IPS DF 4.7 (cell line): ENCODE measurements at regions not wholly inside any gene's neighbourhood (a gene's known extent, or its start where the extent isn't known, plus 50 kb on each side); places are given as distances from the start of the nearest gene placed in this dataset.

ENCODE experiments used
- DNase-seq: peaks from one replicate; pipeline ENCODE4 v3.0.0-alpha.2; 2013; ENCODE audit warnings: low spot score; ENCODE audit errors: extremely low read depth

DNA sequence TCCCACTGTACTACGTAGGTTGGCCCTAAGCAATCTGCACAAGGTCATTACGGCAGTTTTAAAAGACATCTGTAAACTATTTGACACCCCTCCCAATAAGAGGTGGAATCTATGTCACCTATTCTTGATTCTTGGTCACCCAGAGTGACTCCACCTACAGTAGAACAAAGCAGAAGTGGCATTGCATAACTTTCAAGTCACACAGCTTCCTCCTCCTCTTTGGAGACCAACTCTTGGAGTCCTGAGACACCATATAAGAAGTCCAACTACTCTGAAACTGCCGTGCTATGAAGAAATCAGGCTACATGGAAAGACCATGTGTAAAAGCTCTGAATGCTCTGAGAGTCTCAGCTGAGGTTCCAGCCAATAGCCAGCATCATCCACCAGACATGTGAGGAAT, 253.5 kb upstream of the CDH20 start:
- DNase-seq: no peak

DNA sequence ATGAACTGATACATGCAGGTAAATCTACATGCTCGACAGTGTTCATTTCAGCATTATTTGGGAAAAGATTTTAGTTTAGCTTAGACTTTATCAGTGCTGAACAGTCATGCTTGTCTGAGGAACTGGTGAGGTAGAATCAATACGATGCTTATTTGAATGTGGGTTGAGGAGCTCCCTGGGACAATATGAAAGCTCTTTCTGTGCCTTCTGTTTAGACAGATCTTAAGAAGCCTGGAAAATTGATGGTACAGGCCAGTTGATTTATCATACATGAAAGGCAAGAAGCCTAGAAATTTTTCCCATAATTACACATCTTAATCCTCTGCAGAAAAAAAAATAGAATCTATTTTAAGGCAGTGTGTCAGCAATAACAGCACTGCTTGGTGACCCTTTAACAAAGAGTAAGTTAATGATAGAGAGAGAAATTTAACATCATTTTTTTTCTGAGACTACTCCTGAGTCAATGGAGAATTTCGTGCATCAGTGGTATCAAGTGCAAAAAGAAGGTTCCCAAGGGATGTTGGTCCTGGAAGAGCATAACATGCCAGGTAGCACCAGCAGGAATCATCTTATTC, 252.2 kb upstream of the CDH20 start:
- DNase-seq: no peak

DNA sequence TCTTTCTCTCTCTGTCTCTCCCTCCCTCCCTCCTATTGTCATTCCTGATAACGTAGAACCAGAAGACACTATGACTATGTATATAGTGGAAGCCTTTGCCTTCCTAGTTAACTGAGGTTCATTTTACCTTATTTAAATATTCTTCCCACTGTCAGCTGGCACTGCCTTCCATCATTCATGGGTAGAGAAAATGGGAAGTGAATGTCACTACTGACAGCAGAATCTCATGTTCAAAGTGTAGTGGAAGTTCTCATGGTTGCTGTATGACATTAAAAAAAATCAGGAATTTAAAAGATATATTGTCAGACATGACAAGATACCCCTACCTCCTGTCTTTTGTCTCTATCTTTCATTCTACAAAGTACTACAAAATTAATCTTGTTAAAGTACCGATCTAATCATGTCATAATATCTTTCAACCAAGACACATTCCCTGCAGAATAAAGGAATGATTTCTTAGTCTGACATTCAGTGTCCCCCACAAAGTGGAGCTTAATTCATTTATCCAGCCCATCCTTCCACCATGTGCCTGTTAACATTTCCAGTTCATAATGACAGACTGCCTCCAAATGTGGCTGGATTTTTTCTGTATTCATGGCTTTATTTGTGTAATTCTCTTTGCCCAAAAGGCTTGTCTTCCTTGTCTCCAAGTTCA, 250.1 kb upstream of the CDH20 start:
- DNase-seq: no peak

DNA sequence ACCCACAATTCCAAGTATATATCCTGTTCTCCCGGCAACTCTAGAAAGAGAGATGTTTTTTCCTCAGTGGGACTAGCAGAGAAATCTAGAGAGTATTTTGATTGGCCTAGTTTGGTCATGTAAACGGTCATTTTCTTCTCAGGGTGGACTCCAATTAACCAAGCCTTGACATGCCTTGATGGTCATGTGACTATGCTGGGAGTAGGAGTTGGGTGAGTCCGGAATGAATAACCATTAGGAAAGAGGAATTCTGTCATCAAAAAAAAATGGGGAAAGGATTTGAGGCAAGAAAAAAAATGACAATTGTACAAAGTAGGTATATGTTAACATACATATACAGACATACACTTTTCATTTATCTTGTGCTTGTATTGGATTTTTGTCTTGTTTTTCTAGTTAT, 248.2 kb upstream of the CDH20 start:
- no peak for DNase-seq

DNA sequence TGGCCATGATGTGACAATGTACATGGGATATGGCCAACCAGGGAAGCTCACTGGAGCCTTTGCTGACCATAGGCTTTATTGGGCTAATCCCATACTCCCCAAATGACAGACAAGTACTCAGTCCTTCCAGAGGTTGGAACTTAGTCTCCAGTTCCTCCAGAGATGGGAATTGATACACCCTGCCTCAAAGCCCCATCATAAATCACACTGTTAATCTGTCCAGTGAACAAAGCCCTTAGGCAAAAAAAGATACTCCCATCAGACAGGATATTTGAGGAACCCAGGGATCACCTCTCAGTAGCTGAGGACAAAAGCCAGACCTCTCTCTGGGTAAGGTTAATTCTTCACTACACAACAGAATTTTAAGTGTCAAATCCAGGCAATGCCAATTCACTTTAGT, 247.5 kb upstream of the CDH20 start:
- DNase-seq: no peak

DNA sequence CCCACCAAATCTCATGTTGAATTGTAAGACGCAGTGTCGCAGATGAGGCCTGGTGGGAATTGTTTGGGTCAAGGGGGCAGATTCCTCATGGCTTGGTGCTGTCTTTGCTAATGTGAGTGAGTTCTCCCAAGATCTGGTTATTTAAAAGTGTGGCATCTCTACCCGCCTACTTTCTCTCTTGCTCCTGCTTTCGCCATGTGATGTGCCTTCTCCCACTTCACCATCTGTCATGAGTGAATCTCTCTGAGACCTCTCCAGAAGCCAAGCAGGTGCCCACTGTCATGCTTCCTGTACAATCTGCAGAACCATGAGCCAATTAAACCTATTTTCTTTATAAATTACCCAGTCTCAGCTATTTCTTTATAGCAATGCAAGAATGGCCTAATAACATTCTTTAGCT, 246.6 kb upstream of the CDH20 start:
- DNase-seq: no peak

DNA sequence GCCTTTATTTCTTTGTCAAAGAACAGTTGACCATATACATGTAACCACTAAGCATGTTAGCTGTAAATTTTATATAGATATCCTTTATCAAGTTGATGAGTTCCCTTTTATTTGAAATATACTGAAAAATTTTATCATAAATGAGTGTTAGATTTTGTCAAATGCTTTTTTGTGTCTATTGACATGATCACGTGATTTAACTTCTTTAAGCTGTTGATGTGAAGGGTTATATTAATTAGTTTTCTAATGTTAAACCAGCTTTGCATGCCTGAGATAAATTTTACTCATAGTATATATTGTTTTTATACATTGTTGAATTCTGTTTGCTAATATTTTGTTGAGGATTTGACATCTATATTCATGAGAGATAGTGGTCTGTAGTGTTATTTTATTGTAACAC, 241.9 kb upstream of the CDH20 start:
- no peak for DNase-seq

DNA sequence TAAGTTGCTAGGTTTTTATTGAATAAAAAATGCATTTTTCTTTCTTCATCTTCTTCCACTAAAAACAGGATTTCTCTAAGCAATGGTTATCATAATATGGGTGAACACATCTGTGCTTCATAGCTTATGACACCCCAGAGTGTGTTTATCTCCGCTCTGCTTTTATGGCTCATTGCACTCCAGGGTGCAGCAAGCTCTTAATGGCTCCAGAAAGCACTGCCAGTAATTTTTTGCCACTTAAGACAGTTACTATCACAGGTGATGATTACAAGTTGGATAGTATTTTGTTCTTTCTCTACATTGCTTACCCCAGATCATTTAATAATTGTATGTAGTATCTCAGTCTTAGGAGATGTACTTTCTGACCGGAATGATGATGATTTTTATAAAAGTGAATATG, 239.3 kb upstream of the CDH20 start:
- DNase-seq: no peak

DNA sequence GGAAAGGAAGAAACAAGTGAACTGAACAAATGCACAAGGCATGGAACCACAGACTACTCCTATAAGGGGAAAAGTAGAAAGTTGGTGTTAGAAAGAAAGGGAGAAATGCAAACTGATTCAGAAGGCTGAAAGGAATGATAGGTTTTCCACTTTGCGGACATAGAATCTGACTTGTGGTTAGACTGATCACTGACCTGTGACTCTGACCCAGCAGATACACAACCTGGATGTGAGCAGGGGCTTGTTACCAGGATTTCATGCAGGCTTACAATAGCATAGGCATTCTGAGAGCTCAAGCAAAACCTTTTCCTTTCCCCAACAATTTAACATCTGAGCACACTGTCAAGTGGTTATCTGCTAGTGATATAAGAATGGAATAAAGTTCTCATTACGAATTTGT, 237.0 kb upstream of the CDH20 start:
- no peak for DNase-seq

DNA sequence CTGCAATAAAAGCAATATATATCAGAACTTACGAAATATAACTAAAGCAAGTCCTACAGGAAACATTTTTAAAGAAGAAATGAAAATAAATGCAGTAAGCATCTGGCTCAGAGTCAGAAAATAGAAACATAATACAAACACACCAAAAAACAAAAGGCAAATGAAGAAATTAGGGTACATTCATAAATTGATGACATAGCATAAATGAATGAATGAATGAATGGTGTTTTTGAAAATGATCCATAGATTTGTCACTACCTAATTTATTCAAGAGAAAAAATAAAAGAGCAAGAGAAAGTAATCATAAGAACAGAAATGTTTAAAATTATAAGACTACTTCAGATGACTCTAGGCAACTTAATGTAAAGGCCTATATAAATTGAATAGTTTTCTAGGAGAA, 226.1 kb upstream of the CDH20 start:
- no peak for DNase-seq

DNA sequence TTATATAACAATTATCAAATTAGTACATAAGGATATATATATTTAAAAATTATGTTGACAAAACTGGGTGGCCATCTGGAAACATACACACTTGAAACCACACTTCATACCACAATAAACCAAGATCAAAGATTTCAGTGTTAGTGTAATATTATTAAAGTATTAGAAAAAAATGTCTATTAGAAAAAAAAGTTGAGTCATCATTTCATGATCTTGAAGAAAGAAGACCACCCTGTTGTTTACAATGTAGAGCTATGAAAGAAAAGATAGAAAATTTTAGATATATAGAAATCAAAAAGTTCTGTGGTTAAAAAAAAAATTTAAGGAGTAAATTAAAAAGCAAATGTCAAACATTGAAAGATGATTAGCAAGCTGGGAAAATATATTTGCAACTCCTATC, 224.5 kb upstream of the CDH20 start:
- no peak for DNase-seq

DNA sequence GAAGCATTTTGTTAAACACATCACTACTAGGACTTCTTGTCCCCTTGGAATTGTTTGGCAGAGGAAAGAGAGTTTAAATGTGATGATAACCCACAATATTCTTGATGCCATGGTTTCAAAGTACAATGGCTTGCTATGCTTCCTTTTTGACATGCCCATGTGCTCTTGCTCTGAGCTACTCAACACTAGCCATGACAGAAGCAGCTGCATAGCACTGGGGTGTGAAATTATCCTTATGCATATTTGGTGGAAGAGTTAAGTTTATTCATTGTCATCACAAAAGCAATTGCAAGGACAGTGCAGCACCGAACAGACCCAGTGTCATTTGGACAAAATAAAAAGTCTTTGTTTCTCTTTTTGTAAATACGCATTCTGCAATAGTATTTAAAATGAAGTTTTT, 209.9 kb upstream of the CDH20 start:
- DNase-seq: no peak

DNA sequence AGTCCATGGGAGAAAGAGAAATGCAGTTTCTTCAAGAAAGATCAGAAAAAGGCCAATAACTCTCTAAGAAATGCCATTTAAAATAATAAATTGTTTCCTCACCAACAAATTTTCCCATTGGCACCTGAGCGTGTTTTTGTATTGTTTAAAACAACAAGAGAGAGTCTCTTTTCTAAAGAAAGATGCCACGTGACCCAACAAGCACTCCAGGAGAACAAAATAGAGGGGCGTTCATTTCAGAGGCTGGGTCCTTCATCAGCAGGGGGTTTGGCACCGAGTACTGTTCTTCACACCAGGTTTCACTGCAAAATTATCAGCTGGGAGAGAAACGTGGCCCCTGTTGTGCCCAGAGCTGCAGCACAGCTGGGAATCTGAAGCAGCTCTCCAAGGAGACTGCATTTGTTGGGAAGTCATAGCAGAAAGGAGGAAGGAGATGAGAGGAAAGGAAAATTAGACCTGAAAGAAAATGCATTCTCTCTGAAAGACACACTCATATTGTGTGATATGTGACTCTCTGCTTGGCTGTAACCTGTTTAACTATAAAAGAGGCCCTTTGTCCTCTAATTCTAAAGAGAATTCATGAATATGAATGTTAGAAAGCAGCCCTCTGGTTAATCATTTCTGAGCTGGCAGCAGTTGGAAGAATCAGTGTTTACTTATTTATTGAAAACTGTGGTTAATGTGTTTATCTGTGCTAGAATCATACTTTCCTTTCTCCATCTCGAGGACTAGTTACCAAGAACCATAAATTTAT, 205.3 kb upstream of the CDH20 start:
- no peak for DNase-seq

DNA sequence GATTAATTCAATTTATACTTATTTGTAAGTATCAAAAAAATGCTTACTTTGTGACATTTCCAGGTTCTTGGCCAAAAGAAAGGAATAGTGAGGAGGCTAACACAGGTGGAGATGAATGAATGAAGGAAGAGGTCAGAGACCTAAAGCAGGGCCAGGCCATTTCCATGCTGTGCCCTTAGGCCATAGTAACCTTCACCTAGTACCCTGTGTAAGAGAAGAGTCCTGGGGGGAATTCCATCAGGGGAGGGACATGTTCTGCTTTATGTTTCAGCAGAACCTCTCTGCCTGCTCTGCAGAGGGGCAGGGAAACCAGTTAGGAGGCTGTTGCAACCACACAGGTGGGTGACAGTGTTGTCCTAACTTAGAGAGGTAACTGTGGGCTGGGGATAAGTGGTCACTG, 204.2 kb upstream of the CDH20 start:
- no peak for DNase-seq

DNA sequence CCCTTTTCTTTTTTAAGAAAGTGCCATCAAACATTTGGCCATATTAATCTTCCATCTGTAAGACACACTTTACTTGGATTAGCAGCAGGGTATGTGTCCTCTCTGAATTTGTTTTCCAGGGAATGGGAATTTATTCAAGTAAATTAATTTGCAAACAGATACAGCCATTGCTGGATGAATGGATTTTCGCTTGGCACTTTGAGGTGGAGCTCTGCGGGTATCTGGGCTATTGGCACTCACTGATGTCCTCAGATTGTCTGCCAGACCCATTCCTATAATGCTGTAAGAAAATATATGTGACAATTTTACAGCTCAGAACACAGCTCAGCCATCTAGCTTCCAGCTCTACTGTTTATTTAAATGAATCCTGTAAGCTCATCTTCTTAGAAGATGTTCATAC, 201.2 kb upstream of the CDH20 start:
- DNase-seq: no peak

DNA sequence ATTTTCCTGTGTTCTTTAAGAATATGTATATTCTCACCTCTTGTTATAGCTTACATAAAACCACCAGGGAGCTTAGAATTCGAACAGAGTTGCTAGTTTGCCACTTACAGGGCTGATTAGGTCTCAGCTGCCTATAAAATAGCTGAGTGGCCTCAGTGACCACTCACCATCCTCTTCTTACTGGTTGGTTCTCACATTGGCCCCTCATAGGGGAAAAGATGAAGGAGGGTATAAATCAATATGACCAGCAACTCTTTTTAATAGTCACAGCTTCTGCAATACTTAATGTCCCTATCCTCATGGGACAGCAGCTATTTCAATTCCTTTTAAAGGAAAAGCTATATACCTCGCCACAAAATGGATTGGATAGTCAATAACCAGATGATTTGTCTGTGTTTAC, 199.4 kb upstream of the CDH20 start:
- DNase-seq: no peak

DNA sequence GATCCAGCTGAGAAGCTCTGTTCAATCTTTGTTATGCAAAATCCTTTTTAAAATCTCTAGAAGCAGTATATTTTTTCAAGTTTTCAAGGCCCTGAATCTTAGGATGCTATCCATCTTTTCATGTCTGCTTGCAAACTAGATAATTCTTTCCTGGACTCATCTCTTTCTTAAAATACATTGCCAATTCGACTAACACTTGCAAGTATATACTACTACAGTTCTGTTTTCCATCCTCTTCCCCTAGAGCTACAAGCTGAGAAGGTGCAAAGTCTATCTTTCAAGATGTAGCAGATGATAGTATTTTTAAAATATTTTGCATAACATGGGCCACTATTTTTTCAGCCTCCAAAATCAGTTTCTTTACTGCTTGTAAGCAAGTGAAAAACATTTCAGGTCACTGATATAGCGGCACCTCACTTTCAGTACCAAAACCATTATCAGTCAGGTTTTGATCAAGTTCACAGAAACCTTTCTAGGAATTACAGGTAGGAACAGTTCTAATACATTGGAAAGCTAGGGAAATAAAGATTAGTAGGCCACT, 196.4 kb upstream of the CDH20 start:
- DNase-seq: no peak

DNA sequence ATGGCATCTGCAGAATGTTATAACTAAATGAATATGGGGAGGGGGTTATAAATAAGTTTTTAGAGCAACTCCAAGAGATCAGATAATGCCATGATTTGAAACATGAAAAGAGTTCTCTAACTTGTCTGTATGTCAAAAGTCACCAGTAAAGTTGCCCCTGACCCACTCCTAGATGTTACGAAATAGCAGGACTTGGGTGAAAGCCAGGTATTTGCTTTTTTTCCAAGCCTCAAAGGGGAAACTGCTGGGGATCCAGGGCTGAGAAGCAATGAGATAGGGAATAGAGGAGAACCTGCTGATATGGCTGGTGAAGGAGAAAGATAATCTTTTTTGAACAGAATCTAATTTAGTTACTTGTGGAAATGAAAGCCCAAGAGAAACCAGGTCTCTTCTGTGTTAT, 191.5 kb upstream of the CDH20 start:
- DNase-seq: no peak

DNA sequence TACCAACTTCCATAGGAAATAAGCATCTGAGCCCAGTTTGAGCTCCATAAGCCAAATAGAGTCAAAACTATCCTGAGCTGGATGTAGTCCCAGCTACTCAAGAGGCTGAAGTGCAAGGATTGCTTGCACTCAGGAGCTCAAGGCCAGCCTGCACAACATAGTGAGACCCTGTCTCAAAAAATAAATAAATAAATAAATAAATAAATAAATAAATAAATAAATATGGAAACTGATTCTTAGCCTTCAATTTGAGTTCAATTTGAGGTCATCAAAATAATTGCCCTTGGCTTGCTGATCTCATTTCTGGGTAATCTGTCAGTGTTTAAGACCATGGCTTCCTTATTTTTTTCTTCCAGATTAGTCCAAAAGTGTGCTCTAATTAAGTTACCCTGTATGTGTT, 184.9 kb upstream of the CDH20 start:
- DNase-seq: no peak

DNA sequence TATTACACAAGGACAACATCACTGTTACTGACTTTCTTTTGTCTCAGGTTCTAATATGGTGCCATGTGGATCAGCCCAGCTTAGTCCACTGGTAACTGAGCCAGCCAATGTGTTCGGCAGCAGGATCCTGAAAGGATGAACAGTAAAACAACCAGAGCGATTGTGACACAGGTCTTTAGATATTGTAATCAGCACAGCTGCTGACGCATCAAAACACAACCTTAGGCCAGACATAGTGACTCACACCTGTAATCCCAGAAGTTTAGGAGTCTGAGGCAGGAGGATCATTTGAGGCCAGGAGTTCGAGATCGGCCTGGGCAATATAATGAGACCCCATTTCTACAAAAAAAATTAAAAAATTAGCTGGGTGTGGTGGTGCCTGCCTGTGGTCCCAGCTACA, 183.4 kb upstream of the CDH20 start:
- no peak for DNase-seq

DNA sequence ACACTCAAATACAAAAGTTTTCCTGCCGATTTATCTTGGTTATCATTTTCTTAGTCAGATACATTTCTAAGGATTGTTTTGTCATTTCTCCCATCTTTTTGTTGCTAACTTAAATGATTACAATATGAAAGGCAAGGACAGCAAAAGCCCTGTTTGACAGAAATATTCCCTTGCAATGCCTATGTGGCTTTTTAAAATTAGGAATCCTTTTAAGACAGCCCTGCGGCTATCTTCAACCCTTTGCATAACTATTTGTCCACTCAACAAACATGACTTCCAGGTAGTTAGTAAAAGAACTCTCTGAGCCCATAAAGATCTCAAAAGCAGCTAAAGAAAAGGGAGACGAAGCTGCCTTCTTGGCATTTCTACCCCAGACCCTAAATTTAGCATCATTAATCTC, 179.7 kb upstream of the CDH20 start:
- no peak for DNase-seq

DNA sequence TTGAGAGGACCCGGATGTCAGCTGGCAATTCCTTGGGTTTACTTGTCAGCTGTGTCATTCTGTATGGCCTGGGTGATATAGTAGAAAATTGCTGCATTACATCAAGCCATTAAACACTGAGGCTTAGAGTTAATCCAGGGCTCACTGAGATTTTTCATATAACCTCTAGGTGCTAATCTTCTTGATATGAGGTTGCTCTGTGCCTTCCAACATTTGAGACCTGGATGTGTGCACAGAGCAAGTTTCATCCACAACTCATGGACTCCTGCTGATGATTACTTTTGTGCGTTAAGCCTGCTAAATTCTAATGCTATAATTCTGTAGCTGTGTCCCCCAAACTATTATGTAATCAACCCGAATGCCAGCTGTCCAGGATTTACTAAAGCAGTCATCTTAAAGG, 178.4 kb upstream of the CDH20 start:
- DNase-seq: no peak

DNA sequence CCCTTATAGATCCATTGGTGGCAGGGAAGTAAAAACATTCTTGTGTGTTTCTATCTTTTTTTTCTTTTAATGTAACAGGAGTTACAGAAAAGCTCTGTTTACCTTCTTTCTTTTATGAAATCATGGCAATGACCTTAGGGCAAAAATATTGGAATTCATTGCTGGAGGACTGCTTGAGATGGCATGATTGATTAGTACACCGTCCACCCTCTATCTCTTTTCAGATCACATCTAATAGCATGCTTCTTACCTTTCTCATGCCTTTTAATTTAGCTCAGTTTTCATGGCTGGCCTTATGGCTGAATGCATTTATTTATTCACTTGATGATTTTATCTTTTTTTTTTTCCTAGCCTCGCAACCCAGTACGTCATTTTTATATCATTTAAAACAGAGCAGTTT, 177.6 kb upstream of the CDH20 start:
- no peak for DNase-seq
